Suprapubic skin (tissue), 4 donors: ENCODE measurements at regions not wholly inside any gene's neighbourhood (a gene's known extent, or its start where the extent isn't known, plus 50 kb on each side); places are given as distances from the start of the nearest gene placed in this dataset.

ENCODE experiments used
- POLR2A ChIP-seq, 2 donors: fragments of 450-650 bp; IDR thresholded peaks; one replicate each; pipeline ENCODE4 v1.6.1; 2017; ENCODE audit warnings: antibody characterized with exemption in 2 of 2, mild to moderate bottlenecking in 2 of 2, moderate library complexity in 2 of 2
- POLR2AphosphoS5 ChIP-seq, 3 donors: sonication (generic); formaldehyde crosslinking; IDR thresholded peaks; one replicate each; pipeline ENCODE4 v1.6.1; 2017; ENCODE audit warnings: antibody characterized with exemption in 3 of 3

- TF ChIP-seq POLR2AphosphoS5 (IDR thresholded peaks at IDR 0.05), result no peak
- TF ChIP-seq POLR2A (IDR thresholded peaks at IDR 0.05), result no peak
Observed at GRCh38 chr12:17151917-17152316, 546.0 kb upstream of the LMO3 start.
